HG03060 (cell line): ENCODE measurements at regions not wholly inside any gene's neighbourhood (a gene's known extent, or its start where the extent isn't known, plus 50 kb on each side); places are given as distances from the start of the nearest gene placed in this dataset.
"Not testable (repeated sequence)": the region's sequence is repeated elsewhere in the genome, so short reads cannot be mapped to it uniquely, and the experiment has no call there.

ENCODE experiments used
- ATAC-seq: cut with Tn5 transposase; IDR thresholded peaks from one replicate; pipeline ENCODE4 v1.9.1; 2021; ENCODE audit warnings: low read depth, moderate number of reproducible peaks; ENCODE audit not compliant: unreplicated experiment

- no peak for ATAC-seq
These were observed 78.0 kb downstream of the SEC16B start for GRCh38 chr1:177891809-177892208.

GRCh38 chr1:177890479-177890878 lies 79.4 kb downstream of the SEC16B start:
- ATAC-seq: no peak

GRCh38 chr1:177884479-177885021 lies 85.3 kb downstream of the SEC16B start:
- no peak for ATAC-seq

- no peak for ATAC-seq
These were observed 86.3 kb downstream of the SEC16B start for GRCh38 chr1:177883581-177883980.

GRCh38 chr1:177880339-177880891 lies 89.4 kb downstream of the SEC16B start:
- ATAC-seq: no peak

- no peak for ATAC-seq
These were observed 92.8 kb downstream of the SEC16B start for GRCh38 chr1:177877086-177877485.

GRCh38 chr1:177873238-177873637 lies 96.6 kb downstream of the SEC16B start:
- no peak for ATAC-seq

- no peak for ATAC-seq
These were observed 97.5 kb downstream of the SEC16B start for GRCh38 chr1:177872308-177872900.

- no peak for ATAC-seq
These were observed 98.1 kb downstream of the SEC16B start for GRCh38 chr1:177871613-177872307.

- ATAC-seq: no peak
These were observed 100.3 kb downstream of the SEC16B start for GRCh38 chr1:177869586-177869985.

GRCh38 chr1:177869011-177869410 lies 100.8 kb downstream of the SEC16B start:
- ATAC-seq: not testable (repeated sequence)

- ATAC-seq: no peak
These were observed 104.1 kb downstream of the SEC16B start for GRCh38 chr1:177865807-177866206.

- ATAC-seq: no peak
These were observed 105.1 kb downstream of the SEC16B start for GRCh38 chr1:177864538-177865305.

GRCh38 chr1:177863796-177864195 lies 106.1 kb downstream of the SEC16B start:
- ATAC-seq: no peak

- no peak for ATAC-seq
These were observed 106.9 kb downstream of the SEC16B start for GRCh38 chr1:177862916-177863315.

- no peak for ATAC-seq
These were observed 110.3 kb downstream of the SEC16B start for GRCh38 chr1:177859572-177859971.

- ATAC-seq: no peak
These were observed 111.5 kb downstream of the SEC16B start for GRCh38 chr1:177858332-177858821.

- no peak for ATAC-seq
These were observed 112.6 kb downstream of the SEC16B start for GRCh38 chr1:177857285-177857684.

- no peak for ATAC-seq
These were observed 114.9 kb downstream of the SEC16B start for GRCh38 chr1:177854951-177855350.

- no peak for ATAC-seq
These were observed 120.1 kb downstream of the SEC16B start for GRCh38 chr1:177849579-177850290.
